HG03280 (cell line): ENCODE measurements at regions not wholly inside any gene's neighbourhood (a gene's known extent, or its start where the extent isn't known, plus 50 kb on each side); places are given as distances from the start of the nearest gene placed in this dataset.

Experiments used
- ATAC-seq: cut with Tn5 transposase; IDR thresholded peaks from one replicate; pipeline ENCODE4 v1.9.1; 2021; ENCODE audit warnings: mild to moderate bottlenecking, moderate library complexity; ENCODE audit not compliant: unreplicated experiment

GRCh38 chr7:155360495-155361345 lies 63.0 kb downstream of the INSIG1 start:
- ATAC-seq = no peak

- ATAC-seq = no peak
These were observed 63.6 kb downstream of the INSIG1 start for GRCh38 chr7:155361346-155361680.

GRCh38 chr7:155361947-155362346 lies 64.3 kb downstream of the INSIG1 start:
- no peak for ATAC-seq

- no peak for ATAC-seq
These were observed 64.9 kb downstream of the INSIG1 start for GRCh38 chr7:155362380-155363145.

- ATAC-seq = no peak
These were observed 65.5 kb downstream of the INSIG1 start for GRCh38 chr7:155363146-155363539.

- no peak for ATAC-seq
These were observed 66.3 kb downstream of the INSIG1 start for GRCh38 chr7:155363852-155364600.

GRCh38 chr7:155365146-155365874 lies 67.6 kb downstream of the INSIG1 start:
- ATAC-seq = no peak

- ATAC-seq = no peak
These were observed 71.4 kb downstream of the INSIG1 start for GRCh38 chr7:155368894-155369600.

- ATAC-seq = no peak
These were observed 72.1 kb downstream of the INSIG1 start for GRCh38 chr7:155369766-155370165.

- ATAC-seq = no peak
These were observed 73.7 kb downstream of the INSIG1 start for GRCh38 chr7:155371331-155371883.

- ATAC-seq = no peak
These were observed 74.5 kb downstream of the INSIG1 start for GRCh38 chr7:155371884-155372781.

- ATAC-seq = no peak
These were observed 75.2 kb downstream of the INSIG1 start for GRCh38 chr7:155372782-155373358.

- no peak for ATAC-seq
These were observed 75.9 kb downstream of the INSIG1 start for GRCh38 chr7:155373359-155374273.

- no peak for ATAC-seq
These were observed 76.9 kb downstream of the INSIG1 start for GRCh38 chr7:155374276-155375252.

- no peak for ATAC-seq
These were observed 77.9 kb downstream of the INSIG1 start for GRCh38 chr7:155375337-155376277.
